Naive thymus-derived CD4-positive, alpha-beta T cell (primary cell): ENCODE measurements at regions not wholly inside any gene's neighbourhood (a gene's known extent, or its start where the extent isn't known, plus 50 kb on each side); places are given as distances from the start of the nearest gene placed in this dataset.

Experiments
- ATAC-seq: fragments of 150-1000 bp; cut with Tn5 transposase; 2 replicates; pipeline ENCODE4 v1.10.0; 2021; ENCODE audit warnings: mild to moderate bottlenecking, moderate library complexity
- CTCF ChIA-PET: fragments of 350-600 bp; sonication (Branson Sonifier 250); formaldehyde crosslinking; loops from one replicate; lab custom pipeline; 2021; ENCODE audit warnings: antibody characterized with exemption; lab: Charles Lee
- POLR2A ChIA-PET: fragments of 350-600 bp; sonication (Branson Sonifier 250); formaldehyde crosslinking; loops from one replicate; lab custom pipeline; 2021; ENCODE audit warnings: antibody characterized with exemption, inconsistent platforms; lab: Charles Lee
- DNase-seq, 9 donors: peaks; one replicate each; pipeline versions ENCODE4 v3.0.0 to v3.0.0-alpha.2; 2020 to 2022; ENCODE audit warnings: mixed read lengths in 1 of 9
- H3K27ac ChIP-seq: one replicate; pipeline ENCODE4 v1.7.0; 2013; ENCODE audit warnings: mild to moderate bottlenecking, low read depth, low read length, moderate library complexity
- H3K27me3 ChIP-seq, 2 donors: one replicate each; pipeline ENCODE4 v1.7.0; 2013; ENCODE audit warnings: low read length in 2 of 2, mild to moderate bottlenecking in 2 of 2, moderate library complexity in 2 of 2; ENCODE audit not compliant: control insufficient read depth in 2 of 2, insufficient read depth in 2 of 2
- H3K36me3 ChIP-seq, 3 experiments: 1 replicate in 2 of 3; 2 replicates in 1 of 3; pipeline ENCODE4 v1.7.0; 2013; ENCODE audit warnings: low read length in 3 of 3, mild to moderate bottlenecking in 3 of 3, moderate library complexity in 1 of 3; ENCODE audit not compliant: insufficient read depth in 3 of 3, control insufficient read depth in 2 of 3
- H3K4me1 ChIP-seq, 2 donors: one replicate each; pipeline ENCODE4 v1.7.0; 2013; ENCODE audit warnings: low read length in 2 of 2, mild to moderate bottlenecking in 2 of 2, moderate library complexity in 1 of 2; ENCODE audit not compliant: control insufficient read depth in 2 of 2, insufficient read depth in 2 of 2
- H3K4me3 ChIP-seq: 2 replicates; pipeline ENCODE4 v1.7.0; 2013; ENCODE audit warnings: mild to moderate bottlenecking, low read length
- H3K9me3 ChIP-seq, 3 experiments: 1 replicate in 2 of 3; 2 replicates in 1 of 3; pipeline ENCODE4 v1.7.0; 2013; ENCODE audit warnings: low read length in 3 of 3; ENCODE audit not compliant: control insufficient read depth in 2 of 3
- H3K27ac Mint-ChIP-seq, 9 donors: one replicate each; pipeline ENCODE4 v1.8.0; 2020 to 2022; ENCODE audit warnings: mixed read lengths in 9 of 9, mild to moderate bottlenecking in 8 of 9, moderate library complexity in 5 of 9, inconsistent platforms in 2 of 9
- H3K27me3 Mint-ChIP-seq, 5 donors: one replicate each; pipeline ENCODE4 v1.8.0; 2021 to 2022; ENCODE audit warnings: mixed read lengths in 5 of 5, mild to moderate bottlenecking in 1 of 5
- H3K36me3 Mint-ChIP-seq, 5 donors: one replicate each; pipeline ENCODE4 v1.8.0; 2020 to 2022; ENCODE audit warnings: mixed read lengths in 5 of 5, mild to moderate bottlenecking in 3 of 5, inconsistent platforms in 1 of 5
- H3K4me1 Mint-ChIP-seq, 7 donors: one replicate each; pipeline ENCODE4 v1.8.0; 2020 to 2022; ENCODE audit warnings: mixed read lengths in 7 of 7, mild to moderate bottlenecking in 3 of 7, inconsistent platforms in 1 of 7
- H3K4me3 Mint-ChIP-seq, 10 donors: one replicate each; pipeline ENCODE4 v1.8.0; 2020 to 2022; ENCODE audit warnings: mild to moderate bottlenecking in 10 of 10, mixed read lengths in 10 of 10, moderate library complexity in 6 of 10, inconsistent platforms in 2 of 10
- H3K9me3 Mint-ChIP-seq, 11 donors: one replicate each; pipeline ENCODE4 v1.8.0; 2020 to 2022; ENCODE audit warnings: mixed read lengths in 11 of 11, mild to moderate bottlenecking in 4 of 11, inconsistent platforms in 1 of 11, moderate library complexity in 1 of 11
- intact Hi-C, 2 donors: fragments of 100-400 bp; cut with micrococcal nuclease; formaldehyde crosslinking; loops; one replicate each; pipeline ENCODE4 v1.15.1; 2023

DNA sequence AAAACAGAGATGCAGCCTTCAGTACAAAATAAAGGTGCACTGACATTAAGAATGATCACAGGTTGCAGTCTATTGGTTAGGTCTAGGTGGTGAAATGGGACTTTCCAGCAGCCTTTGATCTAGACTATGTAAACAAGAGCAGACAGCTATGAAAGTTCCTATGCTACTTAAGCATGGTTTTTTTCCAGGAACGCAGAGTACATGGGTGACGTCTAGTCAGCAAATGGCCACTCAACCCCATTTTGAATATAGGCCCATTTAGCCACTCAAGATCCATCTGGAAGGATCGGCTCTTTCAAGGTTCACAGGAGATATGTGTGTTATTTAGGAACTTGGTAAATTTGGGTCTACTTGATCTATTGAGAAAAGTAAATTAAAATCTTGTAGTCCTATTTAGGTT lies 1424.6 kb upstream of the LRRTM3 start:
- intact Hi-C loops, result no loop called here
- peak overlapping the region in 1 of 9 donors; percentile 64 for H3K27ac Mint-ChIP-seq
- H3K36me3 ChIP-seq, result no peaks in the 10 kb centered on the region
- no peak overlapping the region for H3K4me3 Mint-ChIP-seq
- H3K4me3 ChIP-seq, result no peak overlapping the region
- DNase-seq (no peak), ATAC-seq (peak; percentile 79)
- POLR2A ChIA-PET, result no interaction called here
- no peaks in the 10 kb centered on the region for H3K27me3 Mint-ChIP-seq
- CTCF ChIA-PET, result no interaction called here
- H3K9me3 ChIP-seq, result no peaks in the 10 kb centered on the region
- peaks cover 0 to 11% (median 4%) of the 10 kb centered on the region in 11 donors for H3K9me3 Mint-ChIP-seq
- H3K36me3 Mint-ChIP-seq, result no peaks in the 10 kb centered on the region
- H3K27me3 ChIP-seq, result no peaks in the 10 kb centered on the region
- H3K27ac ChIP-seq, result no peak overlapping the region
- peaks cover 0 to 6% (median 0%) of the 10 kb centered on the region in 7 donors for H3K4me1 Mint-ChIP-seq
- H3K4me1 ChIP-seq, result no peaks in the 10 kb centered on the region

DNA sequence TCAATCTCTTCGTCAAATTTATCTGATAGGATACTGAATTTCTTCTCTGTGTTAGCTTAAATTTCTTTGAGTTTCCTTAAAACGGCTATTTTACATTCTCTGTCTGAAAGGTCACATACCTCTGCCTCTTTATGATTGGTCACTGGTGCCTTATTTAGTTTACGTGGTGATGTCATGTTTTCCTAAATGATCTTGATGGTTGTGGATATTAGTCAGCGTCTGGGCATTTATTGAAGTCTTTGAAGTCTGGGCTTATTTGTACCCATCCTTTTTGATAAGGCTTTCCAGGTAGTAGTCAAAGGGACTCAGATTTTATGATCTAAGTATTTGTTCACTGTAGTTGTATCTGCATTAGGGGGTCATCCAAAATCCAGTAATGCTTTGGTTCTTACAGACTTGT lies 1407.5 kb upstream of the LRRTM3 start:
- H3K36me3 ChIP-seq, result no peaks in the 10 kb centered on the region
- Mint-ChIP-seq H3K9me3 (peaks cover 0 to 19% (median 3%) of the 10 kb centered on the region in 11 donors), H3K4me3 (no peak overlapping the region), H3K36me3 (no peaks in the 10 kb centered on the region), H3K27ac (no peak overlapping the region), H3K27me3 (no peaks in the 10 kb centered on the region), H3K4me1 (no peaks in the 10 kb centered on the region)
- ChIA-PET POLR2A (no interaction called here), CTCF (no interaction called here)
- no peak overlapping the region for H3K4me3 ChIP-seq
- no peak overlapping the region for H3K27ac ChIP-seq
- H3K9me3 ChIP-seq, result no peaks in the 10 kb centered on the region
- DNase-seq (no peak), ATAC-seq (no peak)
- intact Hi-C loops, result no loop called here
- no peaks in the 10 kb centered on the region for H3K4me1 ChIP-seq
- no peaks in the 10 kb centered on the region for H3K27me3 ChIP-seq

DNA sequence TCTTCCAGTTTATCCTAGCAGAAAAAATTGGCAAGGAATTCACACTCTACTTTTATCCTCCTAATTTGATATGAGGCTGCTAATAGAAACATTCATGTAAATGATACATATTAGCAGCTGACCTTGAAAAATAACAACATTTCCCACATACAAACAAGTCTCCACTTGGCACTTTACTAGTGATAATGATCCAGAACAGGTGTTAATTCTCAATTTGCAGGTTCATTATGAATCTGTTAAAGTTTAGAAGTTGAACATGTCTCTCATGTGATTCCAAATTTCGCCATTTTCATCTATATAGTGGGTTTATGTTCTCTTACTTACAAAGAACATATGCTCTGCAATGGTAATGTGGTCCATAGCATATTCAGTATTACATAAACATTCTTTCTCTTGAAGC lies 1396.8 kb upstream of the LRRTM3 start:
- CTCF ChIA-PET, result no interaction called here

DNA sequence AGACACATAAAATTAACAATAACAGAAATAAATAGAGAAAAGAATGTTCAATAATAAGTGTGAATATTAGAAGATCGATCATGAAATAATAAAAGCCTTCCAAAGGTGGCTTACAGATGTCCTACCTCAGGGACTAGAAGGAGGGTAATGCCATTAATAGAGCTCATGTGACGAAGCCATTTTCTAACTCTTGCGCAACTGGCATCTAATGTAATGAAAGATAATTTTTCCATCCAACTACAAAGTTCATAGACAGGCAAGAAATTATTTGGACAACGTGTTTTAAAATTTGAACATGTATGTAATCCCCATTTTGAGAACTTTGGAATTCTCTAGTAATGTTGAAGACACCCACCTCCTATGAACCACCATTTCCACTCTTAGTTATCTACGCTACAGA lies 1394.3 kb upstream of the LRRTM3 start:
- Histone ChIP-seq H3K27me3 (no peaks in the 10 kb centered on the region), H3K4me1 (no peaks in the 10 kb centered on the region), H3K36me3 (no peaks in the 10 kb centered on the region), H3K27ac (no peak overlapping the region), H3K9me3 (no peaks in the 10 kb centered on the region), H3K4me3 (no peak overlapping the region)
- ChIA-PET POLR2A (no interaction called here), CTCF (no interaction called here)
- H3K4me1 Mint-ChIP-seq, result no peaks in the 10 kb centered on the region
- H3K36me3 Mint-ChIP-seq, result no peaks in the 10 kb centered on the region
- H3K9me3 Mint-ChIP-seq, result peaks cover 0 to 7% (median 5%) of the 10 kb centered on the region in 11 donors
- no peaks in the 10 kb centered on the region for H3K27me3 Mint-ChIP-seq
- ATAC-seq (no peak), DNase-seq (no peak)
- intact Hi-C loops, result no loop called here
- no peak overlapping the region for H3K27ac Mint-ChIP-seq
- no peak overlapping the region for H3K4me3 Mint-ChIP-seq

More for the DNA sequence above, 1396.8 kb upstream of the LRRTM3 start:
- Mint-ChIP-seq H3K4me1 (no peaks in the 10 kb centered on the region), H3K9me3 (peaks cover 5 to 16% (median 7%) of the 10 kb centered on the region in 11 donors), H3K27ac (no peak overlapping the region), H3K36me3 (no peaks in the 10 kb centered on the region), H3K27me3 (no peaks in the 10 kb centered on the region), H3K4me3 (no peak overlapping the region)
- Histone ChIP-seq H3K4me1 (no peaks in the 10 kb centered on the region), H3K9me3 (no peaks in the 10 kb centered on the region), H3K27ac (no peak overlapping the region), H3K36me3 (no peaks in the 10 kb centered on the region), H3K4me3 (no peak overlapping the region), H3K27me3 (no peaks in the 10 kb centered on the region)
- ATAC-seq (no peak), DNase-seq (no peak)
- intact Hi-C loops, result no loop called here
- POLR2A ChIA-PET, result no interaction called here

DNA sequence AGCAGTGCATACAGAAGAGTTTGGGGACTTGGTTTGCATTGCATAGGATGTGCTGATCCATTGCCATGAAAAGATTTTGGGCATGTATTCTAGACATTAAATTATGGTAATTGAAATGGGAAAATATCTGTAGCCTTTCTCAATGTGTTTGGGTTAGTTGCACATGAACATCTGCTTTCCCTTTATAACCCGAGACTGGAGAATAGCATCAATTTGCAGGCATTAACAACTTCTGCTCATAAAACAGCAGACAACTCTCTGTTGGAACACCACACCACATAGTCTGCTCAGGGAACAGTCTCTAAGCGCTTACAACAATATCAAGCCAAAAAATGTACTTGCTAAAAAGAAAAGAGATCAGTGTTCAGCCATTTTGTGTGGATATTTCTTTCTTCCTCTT lies 1391.1 kb upstream of the LRRTM3 start:
- Mint-ChIP-seq H3K27ac (no peak overlapping the region), H3K9me3 (peaks cover 0 to 8% (median 0%) of the 10 kb centered on the region in 11 donors), H3K4me1 (no peaks in the 10 kb centered on the region), H3K27me3 (no peaks in the 10 kb centered on the region), H3K4me3 (no peak overlapping the region), H3K36me3 (no peaks in the 10 kb centered on the region)
- no peaks in the 10 kb centered on the region for H3K4me1 ChIP-seq
- H3K27ac ChIP-seq, result no peak overlapping the region
- H3K9me3 ChIP-seq, result no peaks in the 10 kb centered on the region
- H3K36me3 ChIP-seq, result no peaks in the 10 kb centered on the region
- ATAC-seq (no peak), DNase-seq (no peak)
- intact Hi-C loops, result no loop called here
- ChIA-PET POLR2A (no interaction called here), CTCF (no interaction called here)
- H3K4me3 ChIP-seq, result no peak overlapping the region
- H3K27me3 ChIP-seq, result no peaks in the 10 kb centered on the region

DNA sequence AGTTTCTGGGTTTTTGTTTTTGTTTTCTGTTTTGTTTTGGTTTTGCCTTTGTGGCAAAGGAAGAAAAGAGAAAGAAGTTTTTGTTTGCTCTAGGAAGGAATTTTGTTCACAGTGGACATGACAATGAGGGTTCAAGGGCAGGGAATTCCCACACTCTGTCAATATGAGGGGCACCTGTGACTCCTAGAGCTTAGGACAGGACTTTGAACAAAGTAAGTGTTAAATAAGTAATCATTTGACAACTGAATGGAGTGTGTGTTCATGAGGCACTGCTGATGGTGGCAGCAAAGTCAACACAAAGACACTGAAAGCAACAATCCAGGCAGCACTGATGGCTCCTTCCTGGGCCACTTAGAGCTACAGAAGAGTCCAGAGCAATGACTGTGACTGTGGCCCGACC lies 1381.1 kb upstream of the LRRTM3 start:
- intact Hi-C loops, result no loop called here
- ATAC-seq, result no peak
- Histone ChIP-seq H3K27me3 (no peaks in the 10 kb centered on the region), H3K36me3 (no peaks in the 10 kb centered on the region), H3K27ac (no peak overlapping the region), H3K4me3 (no peak overlapping the region), H3K4me1 (no peaks in the 10 kb centered on the region), H3K9me3 (no peaks in the 10 kb centered on the region)
- Mint-ChIP-seq H3K4me1 (no peaks in the 10 kb centered on the region), H3K27me3 (no peaks in the 10 kb centered on the region), H3K9me3 (peaks cover 0 to 10% (median 3%) of the 10 kb centered on the region in 11 donors), H3K36me3 (no peaks in the 10 kb centered on the region), H3K27ac (no peak overlapping the region), H3K4me3 (no peak overlapping the region)
- CTCF ChIA-PET, result no interaction called here
- POLR2A ChIA-PET, result no interaction called here
- DNase-seq, result no peak

DNA sequence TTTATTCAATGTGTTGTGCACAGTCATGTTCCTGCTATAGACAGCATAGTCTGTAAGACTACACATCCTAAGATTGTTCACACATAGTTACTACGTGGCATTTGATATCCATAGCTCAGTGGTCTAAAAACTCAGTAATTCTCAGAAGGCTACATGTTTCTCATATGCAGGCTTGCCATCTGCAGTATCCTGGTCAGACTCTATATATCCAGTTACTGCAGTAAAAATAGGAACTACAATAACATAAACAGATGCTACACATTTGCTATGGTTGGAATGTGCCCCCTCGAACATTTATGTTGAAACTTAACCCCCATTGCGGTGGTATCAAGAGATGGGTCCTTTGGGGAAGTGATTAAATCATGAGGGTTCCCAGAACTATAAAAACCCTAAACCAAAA lies 1377.8 kb upstream of the LRRTM3 start:
- H3K27me3 Mint-ChIP-seq, result no peaks in the 10 kb centered on the region
- Histone ChIP-seq H3K4me3 (no peak overlapping the region), H3K27ac (no peak overlapping the region), H3K36me3 (no peaks in the 10 kb centered on the region), H3K9me3 (no peaks in the 10 kb centered on the region), H3K4me1 (no peaks in the 10 kb centered on the region), H3K27me3 (no peaks in the 10 kb centered on the region)
- no peak overlapping the region for H3K27ac Mint-ChIP-seq
- CTCF ChIA-PET, result no interaction called here
- no peak for DNase-seq
- H3K4me3 Mint-ChIP-seq, result no peak overlapping the region
- POLR2A ChIA-PET, result no interaction called here
- intact Hi-C loops, result no loop called here
- ATAC-seq, result no peak
- H3K9me3 Mint-ChIP-seq, result peaks cover 0 to 12% (median 2%) of the 10 kb centered on the region in 11 donors
- no peaks in the 10 kb centered on the region for H3K4me1 Mint-ChIP-seq
- H3K36me3 Mint-ChIP-seq, result no peaks in the 10 kb centered on the region
